Ramos (cell line): ENCODE measurements at regions not wholly inside any gene's neighbourhood (a gene's known extent, or its start where the extent isn't known, plus 50 kb on each side); places are given as distances from the start of the nearest gene placed in this dataset.
"Not testable (repeated sequence)": the region's sequence is repeated elsewhere in the genome, so short reads cannot be mapped to it uniquely, and the experiment has no call there.

Experiments
- in situ Hi-C: fragments of 300-500 bp; cut with MboI; formaldehyde crosslinking; loops from one replicate; pipeline ENCODE4 v1.14.3; 2022; ENCODE audit warnings: low sequenced_read_pairs; ENCODE audit not compliant: unreplicated experiment

DNA sequence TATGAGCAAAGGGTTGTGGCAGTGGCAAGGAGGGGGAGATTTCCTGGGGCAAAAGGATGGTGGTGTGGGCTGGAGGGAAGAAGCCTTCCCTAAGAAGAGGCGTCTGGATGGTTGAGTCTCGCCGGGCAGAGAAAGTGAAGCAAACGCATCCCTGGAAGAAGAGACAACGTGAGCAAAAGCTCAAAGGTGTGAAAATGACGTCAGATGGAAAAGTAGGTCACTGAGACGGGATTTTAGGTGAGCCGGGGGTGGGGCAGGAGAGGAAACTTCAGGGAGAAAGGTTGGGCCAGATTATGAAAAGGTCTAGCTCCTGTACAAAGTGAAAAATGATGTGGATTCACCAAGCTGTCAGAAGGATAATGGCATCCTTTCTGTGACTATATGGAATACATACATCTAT lies 95.3 kb upstream of the KCNE2 start:
- in situ Hi-C loops = no loop called here

DNA sequence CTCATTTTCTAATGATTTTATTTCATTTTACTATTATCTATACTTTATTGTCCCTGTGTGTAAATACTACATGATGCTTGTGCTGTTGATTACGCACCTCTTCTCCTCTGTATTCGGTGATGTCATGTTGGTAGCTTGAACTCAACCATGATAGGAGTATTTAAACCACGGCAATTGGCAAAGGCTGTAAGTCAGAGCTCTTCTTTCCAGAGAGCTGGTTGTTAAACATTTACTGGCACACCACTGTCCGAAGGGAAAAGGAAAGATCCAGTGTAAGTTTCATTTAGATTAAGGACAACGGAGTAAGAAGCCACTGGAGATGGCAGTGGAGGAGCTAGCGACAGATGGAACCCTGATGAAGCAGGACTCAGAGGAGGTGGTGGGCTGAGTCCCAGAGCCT lies 93.4 kb upstream of the KCNE2 start:
- in situ Hi-C loops = no loop called here

DNA sequence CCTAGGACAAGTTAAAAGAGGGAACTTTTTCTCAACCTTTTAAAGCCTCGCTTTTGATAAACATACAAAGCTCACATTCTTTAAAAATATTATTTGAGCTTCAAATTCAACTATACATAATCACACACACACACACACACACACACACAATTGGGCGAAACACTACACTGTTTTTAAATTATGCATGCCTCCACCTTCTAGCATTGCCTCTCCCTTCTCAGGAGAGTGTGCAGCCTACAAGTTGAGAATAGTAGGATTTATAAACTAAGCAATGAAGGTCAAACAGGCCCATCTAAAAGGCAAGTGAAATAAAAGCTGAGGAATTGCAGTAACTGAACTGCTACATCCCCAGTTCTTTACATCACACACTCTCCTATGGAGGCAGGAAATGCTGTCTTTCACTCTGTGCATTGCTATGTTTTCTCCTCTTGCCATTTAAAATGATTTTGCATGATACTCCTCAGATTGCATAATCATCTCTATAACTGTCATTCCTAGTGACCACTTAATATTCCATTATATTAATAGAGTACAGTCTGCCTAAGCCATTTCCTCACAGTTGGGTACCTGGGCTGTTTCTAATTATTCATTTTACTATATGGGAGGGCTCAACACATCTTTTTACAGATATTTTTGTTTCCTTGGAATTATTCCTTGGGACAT lies 92.5 kb upstream of the KCNE2 start:
- in situ Hi-C loops = no loop called here

DNA sequence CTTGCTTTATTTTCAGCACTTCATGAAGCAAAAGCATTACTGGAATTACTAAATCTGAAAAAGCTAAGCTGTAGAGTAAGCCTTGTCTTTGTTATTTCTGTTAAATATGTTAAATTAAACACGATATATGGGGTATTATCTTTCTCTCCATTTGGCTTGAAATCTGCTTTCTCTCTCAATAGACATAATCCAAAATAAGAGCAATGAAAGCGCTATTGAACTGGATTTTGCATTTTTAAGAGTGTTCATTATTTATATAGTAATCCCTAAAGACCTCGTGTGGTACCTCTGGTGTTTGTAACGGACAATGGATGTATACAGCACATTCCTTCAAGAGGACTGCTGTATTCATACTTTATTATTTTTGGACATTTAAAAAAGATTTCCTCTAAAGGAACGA lies 91.5 kb upstream of the KCNE2 start:
- in situ Hi-C loops = no loop called here

DNA sequence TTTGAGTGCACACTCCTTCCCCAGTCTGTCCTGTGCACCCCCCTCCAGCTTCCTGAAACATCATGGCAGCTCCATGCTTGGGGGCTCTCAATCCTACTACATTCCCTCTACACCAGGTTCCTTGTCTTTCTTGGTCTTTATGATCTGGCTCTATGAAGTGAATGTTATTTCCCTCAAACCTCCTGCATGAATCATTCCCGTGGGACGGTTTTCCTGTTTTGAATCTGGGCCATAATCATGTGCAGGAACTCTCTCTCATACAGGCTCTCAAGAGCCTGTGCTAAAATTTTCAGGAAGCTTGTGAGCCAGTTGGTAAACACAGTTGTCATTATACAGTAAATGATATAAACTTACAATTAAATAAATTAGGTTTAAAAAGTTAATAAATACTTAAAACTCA lies 89.8 kb upstream of the KCNE2 start:
- in situ Hi-C loops = no loop called here

DNA sequence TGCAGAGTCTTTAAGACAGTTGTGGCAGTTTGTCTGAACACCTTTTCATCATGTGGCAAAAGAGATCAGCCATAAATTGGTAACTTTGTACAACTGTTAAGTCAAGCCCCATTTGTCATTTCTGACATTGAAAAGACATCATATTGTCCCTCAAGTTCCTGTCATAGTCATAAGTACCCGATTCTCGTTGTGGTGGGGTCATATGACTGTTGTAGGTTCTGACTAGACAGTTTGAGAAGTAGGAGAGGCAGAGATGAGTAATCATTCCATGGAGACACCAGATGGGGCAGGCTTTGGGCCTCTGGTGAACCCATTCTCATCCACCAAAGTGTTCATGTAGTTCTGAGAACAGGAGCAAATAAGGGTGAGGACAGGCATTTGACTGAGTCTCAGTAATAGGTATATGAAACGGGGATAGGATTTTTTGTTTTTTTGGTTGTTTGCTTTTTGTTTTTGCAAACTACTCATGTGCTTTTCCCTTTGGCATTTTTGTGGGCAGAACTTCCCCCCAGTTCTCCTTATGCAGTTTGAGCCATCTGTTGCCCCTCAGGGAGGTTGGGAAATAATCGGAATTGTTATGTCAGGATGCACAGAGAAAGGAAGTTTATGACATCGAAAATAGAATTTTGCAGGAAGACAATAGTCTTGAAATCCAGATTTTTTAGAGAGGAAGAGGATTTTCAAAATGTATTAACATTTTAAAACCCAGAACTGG lies 86.9 kb upstream of the KCNE2 start:
- in situ Hi-C loops = no loop called here

DNA sequence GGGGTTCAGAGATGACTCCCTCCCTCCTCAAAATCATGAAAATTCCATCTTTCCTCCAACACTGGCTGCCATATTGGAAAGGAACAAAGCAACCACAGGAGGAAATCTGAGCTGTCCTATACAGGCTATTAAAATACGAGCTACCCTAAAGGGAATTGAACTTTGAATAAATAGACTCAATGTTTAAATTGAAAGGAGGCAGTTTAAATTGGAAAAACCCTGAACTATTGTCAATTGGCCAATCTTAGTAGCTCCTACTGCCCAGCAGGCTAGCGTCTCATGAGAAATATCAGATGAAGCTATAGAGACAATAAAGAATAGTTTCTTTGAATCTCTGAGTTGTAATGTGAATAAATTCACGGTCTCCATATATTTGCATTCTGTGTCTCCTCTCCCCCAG lies 85.4 kb upstream of the KCNE2 start:
- in situ Hi-C loops = no loop called here

DNA sequence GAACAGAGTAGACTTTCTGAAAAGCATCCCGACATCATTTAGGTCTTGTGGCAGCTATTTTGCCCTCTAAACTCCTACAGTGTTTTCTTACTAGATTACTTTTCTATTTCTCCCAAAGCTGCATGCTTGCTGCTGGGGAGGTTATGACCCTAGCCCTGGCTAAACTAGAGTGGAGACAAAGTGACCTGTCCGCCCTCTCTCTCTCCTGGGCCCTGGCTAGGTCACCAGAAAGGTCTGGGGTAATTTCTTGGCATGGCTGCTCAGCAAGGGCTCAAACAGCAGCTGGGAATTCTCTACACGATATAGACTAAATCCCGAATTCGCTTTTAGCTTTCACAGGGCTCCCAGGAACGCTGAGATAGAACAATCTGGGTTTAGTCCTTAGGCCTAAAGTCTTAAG lies 84.5 kb upstream of the KCNE2 start:
- in situ Hi-C loops = no loop called here

- in situ Hi-C loops = no loop called here
Measured at GRCh38 chr21:34279883-34280282, 83.9 kb upstream of the KCNE2 start.

GRCh38 chr21:34280389-34280795 lies 83.4 kb upstream of the KCNE2 start:
- in situ Hi-C loops = no loop called here

DNA sequence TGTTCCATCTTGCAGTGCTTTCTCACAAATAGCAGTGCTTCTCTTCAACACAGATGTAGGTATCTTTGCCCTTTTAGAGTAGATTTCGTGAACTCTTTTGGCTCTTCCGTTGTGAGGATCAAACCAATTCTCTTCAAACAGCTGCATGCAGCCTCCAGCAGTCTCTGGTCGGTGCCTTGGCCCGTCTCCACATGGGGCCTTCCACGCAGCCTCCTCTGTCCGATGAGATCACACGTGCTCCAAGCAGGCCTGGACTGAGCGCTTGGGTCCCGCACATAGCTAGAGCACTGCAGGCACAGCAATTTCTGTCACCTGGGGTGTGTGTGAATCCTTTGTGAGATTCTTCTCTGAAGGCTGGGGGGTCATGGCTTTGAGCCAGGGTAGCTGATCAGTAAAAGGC lies 82.8 kb upstream of the KCNE2 start:
- in situ Hi-C loops = no loop called here

DNA sequence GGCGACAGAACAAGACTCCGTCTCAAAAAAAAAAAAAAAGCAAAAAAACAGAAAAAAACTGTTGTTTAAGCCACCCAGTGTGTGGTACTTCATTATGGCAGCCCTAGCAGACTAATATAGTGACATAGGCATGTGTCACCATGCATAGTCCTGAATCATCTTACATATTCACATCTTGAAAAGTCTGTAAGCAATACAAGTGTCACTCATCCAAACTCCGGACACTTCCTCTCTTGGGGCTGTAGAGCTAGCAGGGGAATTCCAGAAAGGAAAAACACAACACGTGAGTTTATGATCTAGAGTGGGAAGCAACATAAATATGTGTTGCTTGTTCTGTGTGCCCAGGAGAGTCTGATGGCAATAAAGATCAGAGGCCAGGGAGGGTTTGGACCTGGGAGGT lies 81.6 kb upstream of the KCNE2 start:
- in situ Hi-C loops = no loop called here

- in situ Hi-C loops = no loop called here
Measured at GRCh38 chr21:34284666-34285065, 79.1 kb upstream of the KCNE2 start.

DNA sequence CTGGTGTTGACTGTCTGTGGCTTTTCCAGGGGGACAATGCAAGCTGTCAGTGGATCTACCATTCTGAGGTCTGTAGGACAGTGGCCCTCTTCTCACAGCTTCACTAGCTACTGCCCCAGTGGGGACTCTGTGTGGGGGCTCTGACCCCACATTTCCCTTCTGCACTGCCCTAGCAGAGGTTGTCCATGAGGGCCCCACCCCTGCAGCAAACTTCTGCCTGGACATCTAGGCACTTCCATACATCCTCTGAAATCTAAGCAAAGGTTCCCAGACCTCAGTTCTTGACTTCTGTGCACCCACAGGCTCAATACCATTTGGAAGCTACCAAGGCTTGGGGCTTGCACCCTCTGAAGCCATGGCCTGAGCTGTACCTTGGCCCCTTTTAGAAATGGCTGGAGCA lies 75.8 kb upstream of the KCNE2 start:
- in situ Hi-C loops = not testable (repeated sequence)

DNA sequence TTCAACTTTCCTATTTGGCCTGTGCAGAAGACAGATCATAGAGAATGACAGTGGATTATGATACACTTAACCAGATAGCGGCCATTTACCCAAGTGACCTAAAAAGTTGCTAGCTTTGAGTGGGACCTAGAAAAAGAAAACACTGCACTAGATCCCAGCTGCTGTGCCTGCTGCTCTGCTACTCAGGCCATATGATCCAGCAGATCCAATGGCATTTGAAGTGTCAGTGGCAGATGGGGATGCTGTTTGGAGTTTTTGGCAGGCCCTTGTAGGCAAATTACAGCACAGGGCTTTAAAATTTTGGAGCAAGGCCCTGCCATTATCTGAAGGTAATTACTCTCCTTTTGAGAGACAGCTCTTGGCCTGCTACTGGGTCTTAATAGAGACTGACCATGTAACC lies 74.0 kb upstream of the KCNE2 start:
- in situ Hi-C loops = no loop called here

DNA sequence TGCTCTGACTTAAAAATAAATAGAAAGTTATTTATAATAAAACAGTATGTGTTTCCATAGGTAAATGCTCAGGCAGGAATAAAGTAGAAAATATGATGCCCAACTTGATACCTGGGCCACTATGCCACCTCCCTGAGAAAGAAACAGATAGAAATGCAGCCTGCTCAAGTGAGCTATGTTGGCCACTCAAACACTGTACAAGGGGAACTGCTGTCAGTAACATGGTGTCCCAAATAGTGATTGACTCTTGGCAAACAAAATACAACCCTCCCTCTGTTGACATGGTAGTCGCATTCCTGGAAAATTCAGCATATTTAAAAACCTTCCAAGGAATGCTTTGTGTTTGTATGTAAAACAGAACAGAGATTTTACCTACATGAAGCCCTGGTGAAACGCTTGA lies 66.9 kb upstream of the KCNE2 start:
- in situ Hi-C loops = no loop called here

- in situ Hi-C loops = no loop called here
Measured at GRCh38 chr21:34298534-34299167, 65.2 kb upstream of the KCNE2 start.

DNA sequence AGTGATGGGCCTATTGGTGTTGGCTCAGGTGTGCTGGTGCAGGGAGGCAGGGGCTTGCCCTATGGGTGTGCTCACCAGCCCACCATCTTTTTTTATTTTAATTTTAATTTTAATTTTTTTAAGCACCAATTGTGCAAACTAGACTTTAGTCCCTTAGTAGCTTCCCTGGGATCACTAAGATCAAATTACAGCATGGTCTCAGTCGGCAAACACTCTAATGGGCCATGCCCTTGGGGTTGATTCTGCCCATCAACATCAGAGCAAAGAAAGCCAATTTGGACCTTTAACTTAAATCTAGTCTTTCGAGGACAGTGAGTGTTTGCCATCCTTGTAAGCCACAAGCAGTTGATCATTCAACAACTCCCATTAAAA lies 64.7 kb upstream of the KCNE2 start:
- in situ Hi-C loops = no loop called here

DNA sequence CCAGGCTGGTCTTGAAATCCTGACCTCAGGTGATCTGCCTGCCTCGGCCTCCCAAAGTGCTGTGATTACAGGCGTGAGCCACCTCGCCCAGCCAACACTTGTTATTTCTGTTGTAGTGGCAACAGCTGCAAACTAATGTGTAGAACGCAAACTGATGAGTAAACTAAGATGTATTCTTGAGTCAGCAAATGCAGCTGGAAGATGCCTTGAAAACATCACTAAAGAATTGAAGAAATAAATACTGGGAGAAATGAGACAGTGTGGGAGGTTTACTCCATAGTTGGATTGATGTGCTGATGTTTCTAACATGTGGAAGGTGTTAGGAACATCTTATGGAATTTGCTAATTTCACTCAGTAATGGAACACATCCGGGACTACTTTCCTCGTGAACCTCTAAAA lies 61.3 kb upstream of the KCNE2 start:
- in situ Hi-C loops = no loop called here

GRCh38 chr21:34305605-34306604 lies 57.9 kb upstream of the KCNE2 start:
- in situ Hi-C loops = no loop called here
